ENCODE measurements at regions not wholly inside any gene's neighbourhood (a gene's known extent, or its start where the extent isn't known, plus 50 kb on each side); places are given as distances from the start of the nearest gene placed in this dataset.

DNA sequence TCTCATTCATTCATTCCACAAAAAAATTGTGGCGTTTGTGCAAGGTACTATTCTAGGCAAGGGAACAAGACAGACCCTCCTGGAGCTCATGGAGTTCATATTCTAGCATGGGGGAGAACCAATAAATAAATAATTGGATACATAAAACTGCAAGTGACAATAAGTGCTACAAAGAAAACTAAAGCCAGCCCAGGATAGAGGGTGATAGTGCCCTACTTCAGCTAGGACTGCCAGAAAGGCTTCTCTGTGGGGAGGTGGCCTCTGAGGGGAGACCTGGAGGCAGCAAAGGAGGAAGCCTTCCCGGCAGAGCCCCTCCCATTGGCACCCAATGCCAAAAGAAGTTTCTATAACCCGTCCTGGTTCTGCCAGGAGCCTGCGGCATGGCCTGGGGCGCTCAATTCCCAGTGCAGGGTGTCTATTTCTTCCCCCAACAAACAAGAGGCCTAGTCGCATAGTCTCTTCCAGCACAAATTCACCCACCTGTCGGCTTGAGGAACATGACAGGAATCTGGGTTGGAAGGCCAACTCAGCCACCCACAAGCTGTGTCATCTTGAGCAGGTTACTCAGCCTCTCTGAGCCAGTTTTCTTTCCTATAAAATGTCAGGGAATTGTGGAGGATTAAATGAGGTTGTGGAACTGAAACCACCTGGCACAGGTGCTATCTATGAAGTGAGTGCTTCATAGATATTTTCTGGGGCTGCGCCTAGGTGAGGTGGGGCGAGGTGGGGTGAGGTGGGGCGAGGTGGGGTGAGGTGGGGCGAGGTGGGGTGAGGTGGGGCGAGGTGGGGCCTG lies 94.3 kb downstream of the ZFP36L2 start:
- DNase-seq: peak in 3 of 10 donors; percentile 17 to 64 (median 37)
- intact Hi-C loops (cut with DNase I): no loop called here

DNA sequence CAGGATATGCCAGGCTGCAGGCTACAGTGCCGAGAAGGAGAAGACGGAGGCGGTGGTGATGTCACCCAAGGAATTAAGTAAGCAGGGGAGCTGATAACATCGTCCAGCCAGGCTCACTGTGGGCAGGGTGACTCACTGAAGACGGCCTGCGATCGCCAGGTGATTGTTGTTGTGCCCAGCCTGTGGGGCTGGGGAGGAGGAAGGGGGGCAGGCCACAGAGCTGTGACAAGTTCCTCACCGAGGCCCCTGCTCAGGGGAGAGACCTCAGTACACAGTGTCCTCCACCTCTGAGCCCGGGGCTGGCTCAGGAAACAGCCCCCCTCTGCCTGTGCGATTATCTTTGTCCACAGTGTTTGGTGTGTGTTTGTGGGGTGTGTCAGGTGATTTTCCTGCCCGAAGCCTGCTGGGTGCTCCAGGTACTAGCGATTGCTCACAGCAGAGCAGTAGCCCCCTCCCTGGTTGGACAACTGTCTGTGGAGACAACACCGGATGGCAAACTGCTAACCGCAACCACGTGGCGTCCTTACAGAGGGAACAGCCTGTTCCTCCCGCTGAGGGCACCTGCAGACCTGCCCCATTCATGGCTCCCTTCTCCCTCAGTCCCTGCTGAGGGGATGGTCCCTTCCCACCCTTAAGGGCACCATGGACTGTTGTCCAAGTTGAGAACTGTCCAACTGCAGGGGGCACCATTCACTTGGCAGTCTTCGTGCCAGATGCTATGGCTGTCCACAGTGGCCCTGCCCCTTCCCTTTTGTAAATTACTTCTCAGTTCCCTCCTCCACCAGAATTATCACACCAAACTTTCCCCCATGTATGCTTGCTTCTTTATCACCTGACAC lies 95.1 kb downstream of the ZFP36L2 start:
- peak in 7 of 10 donors; percentile 44 to 87 (median 57) for DNase-seq
- intact Hi-C loops (cut with DNase I): no loop called here

DNA sequence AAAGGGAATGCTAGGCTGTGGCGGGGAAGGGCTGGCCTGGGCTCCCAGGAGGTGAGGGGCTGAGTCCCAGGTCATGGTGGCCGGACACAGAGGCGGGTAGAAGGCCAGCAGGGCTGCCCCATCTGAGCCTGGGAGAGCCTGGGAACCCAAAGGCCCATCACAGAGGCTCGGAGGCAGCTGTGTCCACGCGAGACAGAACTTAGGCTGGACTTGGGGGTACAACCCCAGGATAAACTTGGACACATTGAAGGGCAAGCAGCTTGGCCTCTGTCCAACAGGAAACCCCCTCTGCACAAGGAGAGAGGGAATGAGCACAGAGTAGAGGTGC lies 95.9 kb downstream of the ZFP36L2 start:
- intact Hi-C loops (cut with DNase I): no loop called here
- peak in 3 of 10 donors; percentile 45 to 68 (median 63) for DNase-seq

DNA sequence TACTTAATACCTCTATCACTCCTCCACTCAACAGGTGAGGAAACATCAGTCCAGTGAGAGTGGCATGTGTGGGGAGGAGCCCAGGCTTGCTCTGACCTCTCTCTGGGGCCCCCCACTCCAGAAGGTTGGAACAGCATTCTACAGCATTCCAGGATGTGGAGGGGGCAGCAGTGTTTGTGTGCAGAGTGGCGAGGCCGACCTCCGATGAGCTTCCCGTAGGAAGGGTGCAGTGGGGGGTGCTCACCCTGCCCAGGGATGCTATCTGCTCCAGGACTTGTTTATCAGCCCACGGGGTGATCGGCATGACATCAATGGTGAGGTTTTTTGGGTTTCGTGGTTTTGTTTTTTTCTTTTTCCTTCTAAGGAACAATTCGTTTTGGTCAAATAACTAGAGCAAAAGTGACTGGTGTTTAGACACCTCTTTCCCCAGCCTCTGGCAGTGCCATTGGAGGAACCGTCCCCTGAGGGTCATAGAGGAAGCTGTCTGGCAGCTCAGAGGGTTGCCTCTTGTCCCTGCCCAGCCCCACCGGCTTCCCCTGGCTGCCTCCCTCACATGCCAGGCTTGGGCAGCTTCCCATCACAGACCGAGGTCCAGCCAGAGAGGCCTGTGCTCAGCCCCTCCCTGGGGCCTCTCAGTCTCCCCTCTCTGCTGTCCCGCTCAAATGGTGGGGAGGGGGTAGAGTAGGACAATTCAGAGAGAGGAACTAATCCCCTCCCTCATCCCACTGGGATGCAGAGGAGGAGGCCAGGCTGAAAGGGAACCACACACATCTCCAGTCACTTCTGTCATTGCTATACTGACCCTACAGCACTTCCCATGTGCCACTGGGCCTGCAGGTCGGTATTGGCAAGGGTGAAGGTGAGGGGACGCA lies 96.5 kb downstream of the ZFP36L2 start:
- peak in 3 of 10 donors; percentile 52 to 85 (median 65) for DNase-seq
- intact Hi-C loops (cut with DNase I): no loop called here

DNA sequence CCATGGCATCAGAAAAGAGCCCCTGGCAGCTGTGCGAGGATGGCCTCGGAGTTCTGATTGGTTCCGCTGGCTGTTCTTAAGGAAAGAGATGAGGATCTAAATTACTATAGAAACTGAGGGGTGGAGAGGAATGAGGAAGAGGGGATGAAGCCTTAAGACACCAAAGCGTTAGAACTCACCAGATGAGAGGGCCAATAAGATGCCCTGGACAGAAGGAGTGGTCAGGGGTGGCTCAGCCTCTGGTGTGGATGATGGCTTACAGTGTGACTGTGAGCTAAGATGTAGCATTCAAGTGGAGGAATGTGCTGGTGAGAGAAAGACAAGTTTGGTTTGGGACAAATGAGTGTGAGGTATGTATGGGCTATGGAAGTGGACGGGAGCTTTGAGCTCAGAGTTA lies 97.8 kb downstream of the ZFP36L2 start:
- intact Hi-C loops (cut with DNase I): no loop called here
- DNase-seq: no peak

DNA sequence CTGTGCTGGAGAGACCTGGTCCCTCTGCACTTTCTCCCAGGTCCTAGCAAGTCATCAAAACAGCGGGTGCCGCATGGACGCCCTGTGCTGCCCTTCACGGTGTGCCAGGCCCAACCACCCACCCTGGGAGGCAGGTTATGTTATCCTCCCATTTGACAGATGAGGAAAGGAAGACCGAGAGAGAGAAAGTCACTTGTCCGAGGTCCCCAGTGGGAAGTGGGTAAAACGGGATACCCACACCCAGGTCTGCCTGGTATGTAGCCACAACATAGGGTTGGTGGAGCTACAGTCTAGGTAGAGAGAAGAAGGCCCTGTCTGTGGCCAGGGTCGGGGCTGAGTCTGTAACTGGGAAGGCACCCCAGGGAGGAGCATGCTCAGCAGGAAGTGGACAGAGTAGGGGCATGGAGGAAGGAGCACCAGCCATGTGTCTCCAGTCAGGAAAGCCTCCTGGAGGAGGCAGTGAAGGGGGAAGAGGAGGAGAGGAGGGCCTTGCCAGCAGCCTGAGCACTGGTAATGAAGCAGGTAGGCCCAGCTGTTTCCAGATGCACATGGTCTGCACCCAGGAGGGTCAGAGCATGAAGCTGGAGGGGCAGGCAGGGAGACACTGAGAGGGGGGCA lies 98.4 kb downstream of the ZFP36L2 start:
- intact Hi-C loops (cut with DNase I): no loop called here

DNA sequence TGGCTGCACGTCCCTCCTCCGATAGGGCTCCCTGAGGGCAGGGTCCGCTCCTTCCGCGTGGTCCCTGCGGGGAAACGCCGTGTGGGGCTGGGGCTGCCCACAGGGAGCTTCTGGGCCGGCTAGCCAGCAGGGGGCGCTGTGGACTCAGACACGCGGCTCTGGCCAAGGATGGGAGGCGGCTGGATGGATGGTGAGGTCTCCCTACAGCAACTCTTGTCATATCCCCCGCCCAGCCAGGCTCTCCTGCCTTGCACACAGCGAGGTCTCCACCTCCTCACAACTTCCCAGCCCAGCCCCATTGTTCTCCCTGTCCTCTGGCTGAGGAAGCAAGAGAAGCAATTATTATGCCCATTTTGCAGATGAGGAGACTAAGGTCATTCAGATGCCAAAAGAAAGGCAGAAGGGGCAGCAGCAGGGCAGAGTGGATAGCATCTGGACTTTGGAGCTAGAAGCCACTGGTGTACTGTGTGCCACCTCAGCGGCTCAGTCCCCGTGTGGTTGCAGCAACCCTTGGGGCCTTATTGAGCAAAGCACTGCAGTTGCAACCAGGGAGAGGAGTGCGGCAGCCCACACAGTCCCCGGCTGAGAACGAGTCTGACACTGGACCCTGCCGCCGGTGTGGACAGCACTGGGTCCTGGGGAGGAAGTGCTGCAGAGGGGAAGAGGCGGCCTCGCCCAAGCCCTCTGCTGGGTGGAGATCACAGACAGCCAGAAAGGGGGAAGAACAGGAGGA lies 99.0 kb downstream of the ZFP36L2 start:
- intact Hi-C loops (cut with DNase I): no loop called here
- DNase-seq: peak in 2 of 10 donors; percentile 69 to 83

More for the DNA sequence above, 98.4 kb downstream of the ZFP36L2 start:
- DNase-seq: peak in 3 of 10 donors; percentile 0 to 72 (median 20)

DNA sequence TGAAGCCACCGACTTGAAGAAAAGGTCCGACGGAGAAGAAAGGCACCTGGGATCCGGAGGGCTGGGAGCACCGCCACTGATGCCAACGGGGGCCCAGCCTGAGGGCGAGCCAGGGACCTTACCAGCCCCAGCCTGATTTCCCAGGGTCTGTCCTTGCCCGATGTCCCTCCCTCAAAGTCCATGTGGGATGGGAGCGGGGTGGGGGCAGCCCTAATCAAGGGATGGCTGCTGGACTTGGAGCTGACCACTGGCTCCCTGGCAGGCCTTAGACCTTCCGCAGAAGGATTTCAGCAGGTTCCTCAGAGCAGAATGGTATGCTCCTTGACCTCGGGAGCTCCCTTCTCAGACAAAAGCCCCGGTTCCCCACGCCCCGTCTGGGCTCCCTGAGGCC lies 99.6 kb downstream of the ZFP36L2 start:
- DNase-seq: peak in 2 of 10 donors; percentile 61
- intact Hi-C loops (cut with DNase I): no loop called here

DNA sequence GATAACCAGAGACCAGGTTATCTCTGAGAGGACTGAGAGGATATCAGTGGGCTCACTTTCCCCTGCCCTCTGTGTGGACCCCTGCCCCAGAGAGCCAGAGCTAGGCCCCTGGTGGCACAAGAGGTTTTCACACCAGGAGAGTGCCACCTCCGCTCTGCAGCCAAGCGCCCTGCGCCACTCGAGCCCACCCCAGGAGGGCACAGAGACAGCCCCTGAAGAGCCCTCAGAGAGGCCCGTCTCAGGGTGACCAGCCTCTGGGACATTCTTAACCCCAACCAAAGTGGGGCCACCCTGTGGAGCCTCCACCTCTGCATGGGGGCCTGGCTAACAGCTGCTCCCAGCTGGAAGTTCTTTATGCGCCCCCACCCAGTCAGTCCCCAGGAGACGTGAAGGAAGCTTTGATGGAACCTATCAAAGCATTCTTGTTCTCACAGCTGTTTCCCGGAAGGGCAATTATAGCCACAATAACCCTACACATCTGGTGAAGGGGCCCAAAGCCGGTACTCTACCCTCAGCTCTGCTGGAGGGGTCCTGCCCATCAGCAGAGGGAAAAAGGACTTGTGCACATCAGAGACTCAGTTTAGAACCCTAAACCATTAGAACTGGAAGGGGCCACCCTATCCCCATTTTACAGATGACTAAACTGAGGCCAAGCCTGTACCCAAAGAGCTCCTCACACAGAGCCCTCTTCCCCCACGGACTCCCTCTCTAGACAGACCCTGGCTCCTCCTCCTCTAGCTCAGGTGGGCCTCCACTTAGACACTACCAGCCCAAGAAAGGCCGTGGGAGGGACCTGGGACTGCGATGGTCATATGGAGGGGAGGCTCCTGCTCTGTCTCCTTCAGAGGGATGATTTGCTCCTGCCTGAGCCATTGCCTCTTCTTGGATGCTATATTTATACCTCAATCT lies 101.1 kb downstream of the ZFP36L2 start:
- peak in 3 of 10 donors; percentile 18 to 69 (median 66) for DNase-seq
- intact Hi-C loops (cut with DNase I): no loop called here

DNA sequence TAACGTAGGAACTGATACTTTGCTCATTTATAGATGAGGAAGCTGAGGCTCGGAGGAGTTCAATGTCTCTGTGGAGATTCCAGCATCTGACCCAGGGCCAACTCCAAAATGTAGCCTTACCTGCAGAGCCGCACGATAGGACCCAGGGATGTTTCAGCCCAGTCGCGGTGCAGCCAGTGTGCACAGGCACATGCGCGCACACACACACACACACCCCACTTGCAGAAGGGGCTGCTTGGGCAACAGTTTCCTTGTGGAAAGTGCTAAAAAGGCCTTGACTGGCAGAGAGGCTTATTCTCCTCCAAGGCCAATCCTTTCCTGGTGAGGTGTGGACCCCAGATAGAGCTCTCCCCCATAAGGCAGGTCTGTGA lies 101.7 kb downstream of the ZFP36L2 start:
- intact Hi-C loops (cut with DNase I): no loop called here
- DNase-seq: peak in 2 of 10 donors; percentile 20 to 63

DNA sequence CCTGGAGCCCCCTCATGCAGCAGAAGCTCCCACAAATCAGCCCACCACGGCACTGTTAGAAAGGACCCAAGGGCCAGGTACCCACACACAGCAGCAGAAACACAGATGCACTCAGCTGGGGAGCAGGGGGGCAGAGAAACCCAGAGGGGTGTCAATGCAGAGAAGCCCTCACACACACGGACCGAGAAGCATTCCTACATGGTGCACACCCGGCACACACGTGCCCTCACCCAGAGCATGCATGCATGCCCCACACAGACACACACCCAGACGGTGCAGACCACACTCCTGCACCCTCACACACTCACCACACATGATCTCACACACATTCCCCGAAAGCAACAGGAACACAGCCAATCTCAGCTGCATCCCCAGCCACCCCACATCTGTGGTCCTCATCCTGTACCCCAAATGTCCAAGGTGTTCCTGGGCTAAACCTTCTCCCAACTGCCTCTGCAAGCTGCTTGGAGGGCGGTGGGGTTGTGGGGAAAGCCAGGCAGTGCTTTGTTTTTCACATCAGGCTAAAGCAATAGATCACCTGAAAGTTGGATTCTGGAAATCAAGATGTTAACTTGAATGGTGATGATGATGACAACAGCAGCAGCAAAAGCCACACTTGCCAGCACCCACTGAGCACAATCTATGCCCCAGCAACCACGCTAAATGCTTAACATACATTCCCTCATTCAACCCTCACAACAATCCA lies 102.3 kb downstream of the ZFP36L2 start:
- DNase-seq: peak in 2 of 10 donors; percentile 48 to 53
- intact Hi-C loops (cut with DNase I): no loop called here

DNA sequence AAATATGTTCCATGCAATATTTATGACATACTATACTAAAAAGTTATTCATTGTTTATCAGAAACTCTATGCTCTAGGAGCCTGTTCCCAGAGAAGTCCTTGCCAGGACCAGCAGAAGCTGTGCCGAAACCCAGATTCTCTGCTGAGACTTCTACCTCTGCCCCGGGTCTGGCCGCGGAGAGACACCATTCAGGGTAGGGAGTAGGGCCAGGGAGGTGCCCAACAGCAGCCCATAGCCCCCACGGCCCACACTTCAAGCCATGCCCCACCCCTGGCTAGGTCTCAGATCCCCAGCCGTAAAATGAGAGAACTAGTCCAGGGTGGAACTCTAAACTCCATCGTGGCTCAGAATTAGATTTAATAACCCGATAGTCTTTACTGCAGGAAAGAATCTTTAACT lies 102.9 kb downstream of the ZFP36L2 start:
- DNase-seq: peak in 1 of 10 donors; percentile 19
- intact Hi-C loops (cut with DNase I): no loop called here

DNA sequence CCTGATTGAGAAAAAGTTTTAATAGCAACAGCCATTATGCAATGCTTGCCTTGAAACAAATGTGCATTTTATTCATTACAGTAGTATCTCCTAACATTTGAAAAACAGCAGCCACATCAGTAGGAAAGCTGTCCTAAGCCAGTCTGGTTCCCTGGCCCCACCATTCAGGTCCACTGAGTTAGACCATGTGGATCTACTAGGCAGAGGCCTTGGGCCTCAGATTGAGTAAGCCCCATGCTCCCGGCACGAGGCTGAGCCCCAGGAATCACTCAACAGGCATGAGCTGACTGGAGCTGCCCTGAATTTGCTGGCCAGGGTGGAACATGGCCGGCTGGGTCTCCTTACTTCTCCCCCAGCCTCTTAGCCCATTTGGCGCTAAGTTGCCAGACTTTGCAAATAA lies 103.4 kb downstream of the ZFP36L2 start:
- intact Hi-C loops (cut with DNase I): no loop called here
- peak in 2 of 10 donors; percentile 72 for DNase-seq

DNA sequence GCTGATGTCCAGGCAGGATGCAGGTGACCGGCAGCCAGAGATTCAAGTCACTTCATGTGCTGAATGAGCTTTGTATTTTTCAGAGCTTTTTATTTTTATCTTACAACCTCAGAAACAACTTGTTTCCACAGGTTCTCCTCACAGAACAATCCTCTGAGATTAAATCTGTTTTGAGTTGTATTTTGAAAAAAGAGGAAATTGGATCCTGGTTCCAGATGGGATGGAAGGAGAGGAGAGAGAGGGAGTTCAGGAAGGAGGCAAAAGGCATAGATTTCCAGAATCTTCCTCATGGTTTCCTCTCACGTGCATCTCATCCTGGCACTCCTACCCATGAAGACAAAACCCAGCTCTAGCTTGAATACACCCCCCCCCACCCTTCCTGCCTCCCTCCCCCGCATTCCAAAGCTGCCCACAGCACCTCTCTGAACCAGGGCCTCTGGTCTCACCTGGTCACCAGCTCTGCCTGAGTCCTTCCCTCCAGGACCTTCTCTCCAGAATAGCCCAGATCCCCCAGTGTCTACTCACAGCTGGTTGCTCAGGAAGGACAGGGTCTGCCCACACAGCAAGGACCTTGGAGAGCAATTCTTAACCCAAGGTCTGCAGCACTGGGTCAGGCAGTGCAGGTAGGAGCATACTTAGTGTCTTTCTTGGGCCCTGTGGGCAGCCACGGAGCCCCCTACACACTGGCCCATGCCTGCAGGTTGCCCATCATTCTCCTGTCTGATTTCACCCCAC lies 104.7 kb downstream of the ZFP36L2 start:
- peak in 2 of 10 donors; percentile 13 to 38 for DNase-seq
- intact Hi-C loops (cut with DNase I): no loop called here

DNA sequence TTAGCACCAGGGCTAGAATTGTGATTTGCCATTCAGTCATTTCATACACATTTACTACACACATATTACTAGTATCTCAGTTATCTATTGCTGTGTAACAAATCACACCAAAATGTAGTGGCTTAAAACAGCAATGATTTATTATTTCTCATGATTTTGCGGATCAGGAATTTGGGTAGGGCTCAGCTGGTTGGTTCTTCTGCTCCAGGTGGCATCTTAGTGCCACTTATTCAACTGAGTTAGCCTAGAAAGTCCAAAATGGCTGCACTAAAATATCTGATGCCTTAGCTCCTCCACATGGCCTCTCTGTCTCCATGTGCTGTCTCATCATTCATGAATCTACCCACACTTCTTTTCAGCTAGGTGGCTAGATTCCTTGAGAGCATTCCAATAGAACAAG lies 107.1 kb downstream of the ZFP36L2 start:
- intact Hi-C loops (cut with DNase I): no loop called here
- no peak for DNase-seq

DNA sequence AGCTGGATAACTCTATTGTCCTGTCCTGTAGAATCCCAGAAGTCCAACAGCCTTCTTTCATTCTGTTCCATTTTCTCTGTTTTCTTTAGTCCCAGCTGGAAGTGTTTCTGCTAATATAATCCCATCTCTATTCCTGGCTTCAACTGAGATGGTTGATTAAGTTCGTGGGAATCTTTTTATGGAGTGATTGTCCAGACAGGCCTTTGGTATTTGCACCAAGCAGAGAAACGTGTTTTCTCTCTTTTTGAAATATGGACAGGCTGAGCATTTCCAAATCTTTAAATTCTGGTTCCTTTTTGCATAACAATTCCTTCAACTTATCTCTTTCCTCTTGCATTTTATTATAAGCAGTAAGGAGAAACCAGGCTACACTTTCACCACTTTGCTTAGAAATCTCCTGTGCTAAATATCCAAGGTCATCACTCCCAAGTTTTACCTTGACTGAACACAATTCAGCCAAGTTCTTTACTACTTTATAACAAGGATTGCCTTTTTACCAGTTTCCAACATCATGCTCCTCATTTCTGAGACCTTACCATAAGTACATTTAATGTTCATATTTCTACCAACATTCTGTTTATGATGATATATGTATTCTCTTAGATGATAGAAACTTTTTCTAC lies 108.8 kb downstream of the ZFP36L2 start:
- DNase-seq: no peak
- intact Hi-C loops (cut with DNase I): no loop called here

DNA sequence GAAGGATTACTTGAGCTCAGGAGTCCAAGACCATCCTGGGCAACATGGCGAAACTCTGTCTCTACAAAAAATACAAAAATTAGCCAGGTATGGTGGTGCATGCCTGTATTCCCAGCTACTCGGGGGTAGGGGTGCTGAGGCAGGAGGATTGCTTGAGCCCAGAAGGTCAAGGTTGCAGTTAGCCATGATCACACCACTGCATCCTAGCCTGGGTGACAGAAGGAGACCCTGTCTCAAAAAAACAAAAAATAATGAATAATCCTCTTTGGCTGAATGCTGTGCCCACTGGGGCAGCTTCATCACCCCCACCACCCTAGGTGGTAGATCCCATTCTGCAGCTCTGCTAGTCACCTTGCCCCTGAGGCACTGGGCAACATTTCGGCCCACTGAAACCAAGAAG lies 109.4 kb downstream of the ZFP36L2 start:
- no peak for DNase-seq
- intact Hi-C loops (cut with DNase I): no loop called here
